Thyroid gland (tissue), 4 donors: ENCODE measurements at regions not wholly inside any gene's neighbourhood (a gene's known extent, or its start where the extent isn't known, plus 50 kb on each side); places are given as distances from the start of the nearest gene placed in this dataset.
"Not testable (repeated sequence)": the region's sequence is repeated elsewhere in the genome, so short reads cannot be mapped to it uniquely, and the experiment has no call there.

Experiments
- POLR2A ChIP-seq, 2 donors: fragments of 450-650 bp; IDR thresholded peaks; one replicate each; pipeline ENCODE4 v1.6.1; 2017; ENCODE audit warnings: antibody characterized with exemption in 2 of 2, mild to moderate bottlenecking in 2 of 2, moderate library complexity in 1 of 2
- TF ChIP-seq, protein P1 (sequence below), 6 experiments: fragments of 200-600 bp in 3 of 6; fragments of 450-650 bp in 3 of 6; sonication (generic) in 3 of 6; IDR thresholded peaks; one replicate each; pipeline ENCODE4 v1.5.1; 2016 to 2019; ENCODE audit warnings: antibody characterized with exemption in 6 of 6, mild to moderate bottlenecking in 2 of 6, inconsistent platforms in 1 of 6, moderate library complexity in 1 of 6

DNA sequence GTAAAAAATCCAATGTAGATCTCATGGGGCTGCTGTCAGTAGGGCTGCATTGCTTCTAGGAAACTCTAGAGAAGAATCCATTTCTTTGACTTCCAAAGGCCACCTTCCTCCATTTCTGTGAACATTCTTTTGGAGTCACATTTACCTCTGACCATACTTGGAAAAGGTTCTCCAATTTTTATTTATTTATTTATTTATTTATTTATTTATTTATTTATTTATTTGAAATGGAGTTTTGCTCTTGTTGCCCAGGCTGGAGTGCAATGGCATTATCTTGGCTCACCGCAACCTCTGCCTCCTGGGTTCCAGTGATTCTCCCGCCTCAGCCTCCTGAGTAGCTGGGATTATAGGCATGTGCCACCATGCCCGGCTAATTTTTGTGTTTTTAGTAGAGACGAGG lies 208.7 kb upstream of the GAP43 start:
- TF ChIP-seq, protein P1, sequence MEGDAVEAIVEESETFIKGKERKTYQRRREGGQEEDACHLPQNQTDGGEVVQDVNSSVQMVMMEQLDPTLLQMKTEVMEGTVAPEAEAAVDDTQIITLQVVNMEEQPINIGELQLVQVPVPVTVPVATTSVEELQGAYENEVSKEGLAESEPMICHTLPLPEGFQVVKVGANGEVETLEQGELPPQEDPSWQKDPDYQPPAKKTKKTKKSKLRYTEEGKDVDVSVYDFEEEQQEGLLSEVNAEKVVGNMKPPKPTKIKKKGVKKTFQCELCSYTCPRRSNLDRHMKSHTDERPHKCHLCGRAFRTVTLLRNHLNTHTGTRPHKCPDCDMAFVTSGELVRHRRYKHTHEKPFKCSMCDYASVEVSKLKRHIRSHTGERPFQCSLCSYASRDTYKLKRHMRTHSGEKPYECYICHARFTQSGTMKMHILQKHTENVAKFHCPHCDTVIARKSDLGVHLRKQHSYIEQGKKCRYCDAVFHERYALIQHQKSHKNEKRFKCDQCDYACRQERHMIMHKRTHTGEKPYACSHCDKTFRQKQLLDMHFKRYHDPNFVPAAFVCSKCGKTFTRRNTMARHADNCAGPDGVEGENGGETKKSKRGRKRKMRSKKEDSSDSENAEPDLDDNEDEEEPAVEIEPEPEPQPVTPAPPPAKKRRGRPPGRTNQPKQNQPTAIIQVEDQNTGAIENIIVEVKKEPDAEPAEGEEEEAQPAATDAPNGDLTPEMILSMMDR (IDR thresholded peaks at IDR 0.05), result not testable (repeated sequence)
- TF ChIP-seq POLR2A (IDR thresholded peaks at IDR 0.05), result not testable (repeated sequence)
